Amniotic epithelial cell (primary cell): ENCODE measurements at regions not wholly inside any gene's neighbourhood (a gene's known extent, or its start where the extent isn't known, plus 50 kb on each side); places are given as distances from the start of the nearest gene placed in this dataset.
"Not testable (repeated sequence)": the region's sequence is repeated elsewhere in the genome, so short reads cannot be mapped to it uniquely, and the experiment has no call there.

Source experiments
- DNase-seq: peaks from one replicate; pipeline ENCODE4 v3.0.0-alpha.2; 2010; ENCODE audit warnings: low read depth

- DNase-seq = no peak
These were observed 1408.7 kb upstream of the GOT2 start for GRCh38 chr16:60142619-60143347.

- no peak for DNase-seq
These were observed 1403.8 kb upstream of the GOT2 start for GRCh38 chr16:60137891-60138290.

- no peak for DNase-seq
These were observed 1393.1 kb upstream of the GOT2 start for GRCh38 chr16:60127196-60127595.

DNA sequence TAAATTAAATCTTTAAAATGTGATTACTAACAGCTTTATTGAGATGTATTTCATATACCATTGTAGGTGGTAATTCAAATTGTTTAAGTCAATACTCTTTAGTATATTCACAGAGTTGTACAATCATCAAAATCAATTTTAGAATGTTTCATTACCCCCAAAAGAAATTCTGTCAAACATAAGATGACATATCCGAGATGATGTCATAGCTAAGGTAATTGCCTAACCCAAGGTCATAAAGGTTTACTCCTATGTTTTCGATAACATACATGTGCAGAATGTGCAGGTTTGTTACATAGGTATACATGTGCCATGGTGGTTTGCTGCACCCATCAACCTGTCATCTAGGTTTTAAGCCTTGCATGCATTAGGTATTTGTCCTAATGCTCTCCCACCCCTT lies 1392.0 kb upstream of the GOT2 start:
- not testable (repeated sequence) for DNase-seq

- DNase-seq = no peak
These were observed 1389.4 kb upstream of the GOT2 start for GRCh38 chr16:60123392-60124023.

DNA sequence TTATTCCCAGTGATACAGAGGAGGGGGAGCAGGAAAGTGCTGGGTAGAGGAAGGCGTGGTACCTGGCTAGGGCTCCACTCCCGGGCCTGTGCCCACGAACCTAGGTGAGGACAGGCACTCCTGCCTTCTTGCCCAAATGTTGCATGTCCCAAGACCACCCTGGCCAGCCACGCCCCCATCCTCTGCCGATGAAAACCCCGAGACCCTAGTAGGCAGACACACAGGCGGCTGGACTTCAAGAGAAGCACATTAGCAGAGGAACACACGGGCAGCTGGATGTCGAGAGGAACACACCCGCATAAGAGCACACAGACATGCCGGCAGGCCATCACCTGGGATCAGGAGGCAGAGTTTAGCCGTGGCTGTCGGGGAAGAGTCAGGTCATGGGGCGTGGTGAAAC lies 1386.5 kb upstream of the GOT2 start:
- DNase-seq = no peak

DNA sequence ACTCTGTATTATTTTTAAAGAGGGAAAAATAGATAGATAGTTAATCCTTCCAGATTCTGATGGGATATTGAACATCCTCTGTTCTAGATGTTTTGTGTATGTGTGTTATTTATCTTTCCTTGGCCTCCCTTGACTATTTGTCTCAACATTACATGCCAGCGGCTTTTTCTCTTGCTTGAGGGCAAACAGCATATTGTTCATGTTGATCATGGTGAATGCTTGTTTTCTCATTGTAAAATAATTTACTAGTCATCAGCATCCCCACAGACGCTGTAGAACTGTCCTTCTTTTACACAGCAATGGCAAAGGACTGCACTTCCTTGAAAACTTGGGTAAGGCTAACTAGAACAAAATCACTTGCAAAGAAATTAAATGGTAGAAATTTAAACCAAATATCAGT lies 1376.4 kb upstream of the GOT2 start:
- no peak for DNase-seq

DNA sequence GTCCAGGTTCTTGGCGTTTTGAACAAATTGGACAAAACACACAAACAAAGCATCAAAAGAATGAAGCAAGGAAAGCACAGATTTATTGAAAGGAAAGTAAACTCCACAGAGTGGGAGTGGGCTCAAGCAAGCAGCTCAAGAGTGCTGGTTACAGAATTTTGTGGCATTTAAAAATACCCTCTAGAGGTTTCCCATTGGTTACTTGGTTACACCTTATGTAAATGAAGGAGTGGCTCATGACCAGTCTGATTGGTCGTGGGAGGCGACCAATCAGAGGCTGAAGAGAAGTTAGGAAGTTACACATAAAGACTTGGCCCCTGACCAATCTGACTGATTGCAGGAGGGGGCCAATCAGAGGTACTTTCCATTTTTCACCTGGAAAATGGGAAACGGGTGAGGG lies 1373.8 kb upstream of the GOT2 start:
- no peak for DNase-seq

DNA sequence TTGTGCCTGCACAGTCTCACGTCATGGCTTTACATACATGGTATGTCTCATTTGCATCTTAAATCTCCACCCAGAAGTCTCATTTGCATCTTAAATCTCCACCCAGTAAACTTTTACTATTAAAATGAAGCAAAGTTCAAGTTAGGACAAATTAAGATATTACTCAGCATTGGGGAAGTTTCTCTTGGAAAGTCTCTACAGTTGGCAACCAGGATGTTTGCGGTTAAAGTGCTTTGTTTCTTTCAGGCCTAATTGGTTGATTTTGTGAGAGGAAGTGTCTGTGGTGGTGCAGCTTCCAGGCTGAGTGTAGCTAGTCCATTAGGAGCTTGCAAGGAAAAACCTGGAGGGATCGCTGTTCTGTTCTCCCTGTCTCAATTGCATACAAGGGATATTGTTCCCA lies 1373.3 kb upstream of the GOT2 start:
- no peak for DNase-seq

- no peak for DNase-seq
These were observed 1366.3 kb upstream of the GOT2 start for GRCh38 chr16:60100371-60100770.

DNA sequence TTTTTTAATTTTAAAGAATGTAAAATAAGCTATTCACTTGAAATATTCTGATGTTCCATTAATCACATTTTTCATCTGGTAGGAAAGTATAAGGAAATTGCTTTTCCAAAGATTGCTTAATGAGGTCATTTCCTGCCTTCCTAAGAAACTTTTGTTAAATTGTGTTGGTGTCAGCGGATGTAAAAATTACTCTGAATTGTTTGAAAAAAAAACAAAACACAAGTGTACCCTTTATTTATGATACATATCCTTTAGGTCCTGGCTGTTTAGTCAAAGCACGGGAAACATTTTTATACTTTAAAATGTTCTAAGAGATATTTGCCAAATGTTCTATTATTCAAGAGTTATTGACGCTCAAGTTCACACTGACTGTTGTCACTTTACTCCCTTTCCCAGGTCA lies 1357.4 kb upstream of the GOT2 start:
- DNase-seq = no peak

- no peak for DNase-seq
These were observed 1357.0 kb upstream of the GOT2 start for GRCh38 chr16:60091071-60091470.

GRCh38 chr16:60087530-60087929 lies 1353.4 kb upstream of the GOT2 start:
- no peak for DNase-seq

DNA sequence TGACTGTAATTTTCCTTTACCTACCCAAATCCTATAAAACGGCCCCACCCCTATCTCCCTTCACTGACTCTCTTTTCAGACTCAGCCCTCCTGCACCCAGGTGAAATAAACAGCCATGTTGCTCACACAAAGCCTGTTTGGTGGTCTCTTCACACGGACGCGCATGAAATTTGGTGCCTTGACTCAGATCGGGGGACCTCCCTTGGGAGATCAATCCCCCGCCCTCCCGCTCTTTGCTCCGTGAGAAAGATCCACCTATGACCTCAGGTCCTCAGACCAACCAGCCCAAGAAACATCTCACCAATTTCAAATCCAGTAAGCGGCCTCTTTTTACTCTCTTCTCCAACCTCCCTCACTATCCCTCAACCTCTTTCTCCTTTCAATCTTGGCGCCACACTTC lies 1344.7 kb upstream of the GOT2 start:
- DNase-seq = not testable (repeated sequence)

GRCh38 chr16:60077861-60078260 lies 1343.7 kb upstream of the GOT2 start:
- no peak for DNase-seq

DNA sequence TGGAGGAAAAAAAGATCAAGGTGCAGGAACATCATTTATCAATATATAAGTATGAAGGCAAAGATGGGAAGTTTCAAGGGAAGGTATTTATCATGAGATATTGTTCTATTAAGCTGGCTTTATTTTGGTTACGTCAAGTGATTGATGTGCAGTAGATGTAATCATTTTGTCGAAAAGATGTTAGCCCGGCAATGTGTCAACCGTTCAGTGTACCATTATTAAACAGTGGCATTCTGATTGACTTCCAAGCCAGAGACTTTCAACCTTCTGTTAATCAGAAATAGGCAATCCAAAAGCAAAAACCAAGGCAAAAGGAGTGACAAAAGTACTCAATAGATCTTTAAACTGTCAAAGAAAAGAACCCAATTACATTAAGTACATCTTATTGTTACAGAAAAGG lies 1340.3 kb upstream of the GOT2 start:
- DNase-seq = no peak

GRCh38 chr16:60073376-60073775 lies 1339.3 kb upstream of the GOT2 start:
- no peak for DNase-seq

DNA sequence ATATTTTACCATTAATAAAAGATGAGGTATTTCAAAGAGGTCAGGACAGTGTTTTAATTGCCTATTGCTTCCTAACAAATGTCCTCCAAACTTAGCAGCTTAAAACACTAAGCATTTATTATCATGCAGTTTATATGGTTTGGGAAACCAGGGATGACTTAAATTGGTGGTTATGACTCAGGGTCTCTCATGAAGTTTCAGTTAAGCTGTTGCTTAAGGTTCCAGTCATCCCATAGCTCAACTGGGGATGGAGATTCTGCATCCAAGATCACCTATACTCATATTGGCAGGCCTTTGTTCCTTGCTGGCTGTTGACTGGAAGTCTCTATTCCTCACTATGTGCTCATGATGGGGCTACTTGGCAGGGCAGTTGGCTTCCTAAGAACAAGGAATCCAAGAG lies 1329.9 kb upstream of the GOT2 start:
- DNase-seq = no peak

DNA sequence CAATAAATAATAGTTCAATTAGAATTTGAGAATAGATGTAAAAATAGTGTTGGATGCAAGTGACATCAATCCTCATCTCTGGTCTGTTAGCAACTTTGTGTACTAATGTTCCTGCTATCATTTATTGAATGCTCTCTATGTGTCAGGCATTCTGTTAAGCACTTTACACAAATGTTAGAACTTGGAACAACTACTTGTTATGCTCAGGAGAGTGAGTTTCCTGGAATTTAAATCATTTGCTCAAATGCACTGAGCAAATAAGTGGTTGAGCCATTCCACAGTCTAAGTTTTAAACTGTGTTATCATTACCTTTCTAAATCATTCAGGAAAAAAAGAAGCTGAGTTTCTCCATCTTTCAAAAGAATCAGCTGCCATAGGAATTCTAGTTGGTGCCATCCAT lies 1327.3 kb upstream of the GOT2 start:
- DNase-seq = no peak

GRCh38 chr16:60060731-60061130 lies 1326.6 kb upstream of the GOT2 start:
- DNase-seq = no peak

DNA sequence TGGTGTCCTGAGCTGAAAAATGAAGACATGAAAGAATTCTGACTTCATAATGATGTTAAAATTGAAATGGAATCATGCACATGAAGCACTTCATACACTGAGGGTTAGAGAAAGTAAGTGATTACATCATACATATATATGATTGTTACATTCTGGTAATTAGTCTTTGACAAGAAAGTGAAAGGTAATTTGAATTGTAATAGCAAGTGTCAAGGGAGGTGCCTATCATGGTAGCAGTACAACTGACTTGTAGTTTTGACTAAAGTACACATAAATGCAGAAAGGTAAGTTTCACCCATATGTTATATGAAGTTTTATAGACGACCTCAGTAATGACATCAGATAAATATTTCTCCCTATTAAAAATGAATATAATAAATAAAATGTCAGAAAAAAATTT lies 1325.0 kb upstream of the GOT2 start:
- no peak for DNase-seq

- no peak for DNase-seq
These were observed 1307.6 kb upstream of the GOT2 start for GRCh38 chr16:60041671-60042070.

- DNase-seq = no peak
These were observed 1297.6 kb upstream of the GOT2 start for GRCh38 chr16:60031740-60032139.

GRCh38 chr16:60027351-60027750 lies 1293.2 kb upstream of the GOT2 start:
- DNase-seq = no peak
